ENCODE measurements at regions not wholly inside any gene's neighbourhood (a gene's known extent, or its start where the extent isn't known, plus 50 kb on each side); places are given as distances from the start of the nearest gene placed in this dataset.
"Not testable (repeated sequence)": the region's sequence is repeated elsewhere in the genome, so short reads cannot be mapped to it uniquely, and the experiment has no call there.

DNA sequence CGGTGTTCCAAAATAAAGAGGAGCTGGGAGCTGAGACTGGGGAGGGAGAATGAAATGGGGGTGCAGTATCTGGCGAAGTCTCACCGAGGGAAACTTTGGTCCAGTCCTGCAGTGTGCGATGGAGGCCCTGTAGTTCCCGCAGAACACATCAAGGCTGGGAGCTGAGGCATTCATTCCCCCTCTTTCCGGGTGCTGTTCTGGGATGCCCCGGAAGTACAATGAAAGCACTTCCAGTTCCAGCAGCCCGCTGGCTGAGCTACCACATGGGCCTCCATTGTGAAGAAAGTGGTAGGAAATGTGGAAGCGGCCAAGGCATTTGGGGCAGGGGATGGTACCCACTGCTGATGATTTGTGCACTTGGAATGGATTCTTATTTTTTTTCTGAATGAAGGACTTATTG lies 560.7 kb downstream of the GLRX3 start:
- DNase-seq, result no peak

- DNase-seq, result no peak
These were observed 571.3 kb downstream of the GLRX3 start for GRCh38 chr10:130707389-130707979.

DNA sequence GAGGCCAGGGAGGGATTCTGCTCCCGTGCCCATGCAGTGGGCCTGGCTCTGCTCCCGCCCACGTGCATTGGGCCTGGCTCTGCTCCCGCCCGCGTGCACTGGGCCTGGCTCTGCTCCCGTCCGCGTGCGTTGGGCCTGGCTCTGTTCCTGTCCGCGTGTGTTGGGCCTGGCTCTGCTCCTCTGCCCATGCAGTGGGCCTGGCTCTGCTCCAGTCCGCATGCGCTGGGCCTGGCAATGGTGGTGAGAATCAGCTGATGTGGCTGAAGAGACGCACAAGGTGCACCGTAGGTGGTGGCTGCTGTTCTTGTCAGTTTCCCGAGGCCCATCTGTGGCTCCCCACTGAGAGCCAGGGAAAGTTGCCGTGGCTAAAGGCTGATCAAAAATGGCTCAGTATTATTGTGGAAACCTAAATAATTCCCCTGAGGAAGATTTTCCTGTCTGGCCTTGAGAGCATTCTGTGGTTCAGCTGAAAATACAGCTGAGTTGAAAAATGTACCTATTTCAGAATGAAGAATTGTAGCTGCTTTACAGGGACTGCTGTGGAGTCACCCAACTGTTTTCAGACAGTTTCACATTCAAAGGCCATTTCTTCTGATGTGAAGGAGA lies 572.4 kb downstream of the GLRX3 start:
- no peak for DNase-seq

GRCh38 chr10:130709415-130709814 lies 573.2 kb downstream of the GLRX3 start:
- no peak for DNase-seq

DNA sequence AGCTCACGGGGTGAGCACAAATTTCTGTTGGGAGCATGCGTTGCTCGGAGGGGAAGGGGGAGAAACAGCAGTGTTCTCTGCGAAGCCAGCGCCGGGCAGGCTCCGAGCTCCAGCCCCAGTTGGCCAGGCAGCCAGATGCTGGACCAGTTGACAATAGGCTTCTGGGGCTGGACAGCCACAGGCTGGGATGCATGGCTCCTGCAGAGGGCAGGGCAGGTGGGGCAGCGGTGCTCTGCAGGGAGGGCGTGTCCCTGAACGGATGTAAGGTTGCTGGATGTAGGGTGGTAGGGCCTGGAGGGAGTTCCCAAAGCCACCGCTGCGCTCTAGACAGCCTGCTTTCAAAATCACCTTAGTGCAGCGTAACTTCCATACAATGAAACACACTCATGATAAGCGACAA lies 574.9 kb downstream of the GLRX3 start:
- no peak for DNase-seq

DNA sequence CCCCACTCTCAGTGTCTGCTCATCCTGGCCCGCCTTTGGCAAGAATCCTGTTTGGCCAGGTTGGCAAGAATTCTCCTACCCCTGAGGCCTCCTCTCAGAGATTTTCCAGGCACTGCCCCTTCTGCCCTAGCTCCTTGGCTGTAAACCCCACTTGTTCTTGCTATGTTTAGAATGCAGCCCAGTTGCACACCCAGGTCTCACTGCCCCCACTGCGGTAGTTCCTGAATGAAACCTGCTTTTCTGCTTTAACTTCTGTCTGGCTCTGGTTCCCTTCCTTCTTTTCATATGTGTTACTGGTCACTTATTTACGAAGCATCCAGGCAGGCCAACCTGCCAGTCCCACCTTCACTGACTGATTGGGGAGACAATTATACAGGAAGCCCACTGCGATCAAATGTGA lies 576.9 kb downstream of the GLRX3 start:
- no peak for DNase-seq

- DNase-seq, result no peak
These were observed 577.5 kb downstream of the GLRX3 start for GRCh38 chr10:130713731-130714130.

- no peak for DNase-seq
These were observed 578.7 kb downstream of the GLRX3 start for GRCh38 chr10:130714742-130715467.

- DNase-seq, result no peak
These were observed 579.8 kb downstream of the GLRX3 start for GRCh38 chr10:130715686-130716670.

DNA sequence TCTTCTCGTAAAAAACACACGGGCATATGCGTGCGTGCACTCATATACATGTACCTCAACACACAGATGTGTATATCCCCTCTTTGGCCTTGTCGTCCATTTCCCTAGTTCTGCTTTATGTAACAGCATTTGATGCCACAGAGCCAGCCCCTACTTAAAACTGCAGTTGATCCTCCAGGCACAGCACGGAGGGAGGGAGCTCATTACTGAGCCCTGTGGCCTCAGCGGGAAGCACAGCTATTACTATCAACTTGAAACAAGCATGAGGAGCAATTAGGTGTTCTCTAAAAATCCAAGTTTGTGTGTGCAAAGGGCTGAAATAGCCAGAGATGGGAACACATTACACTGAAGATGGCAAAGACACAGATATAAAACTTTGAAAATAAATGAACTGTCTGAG lies 580.9 kb downstream of the GLRX3 start:
- no peak for DNase-seq

DNA sequence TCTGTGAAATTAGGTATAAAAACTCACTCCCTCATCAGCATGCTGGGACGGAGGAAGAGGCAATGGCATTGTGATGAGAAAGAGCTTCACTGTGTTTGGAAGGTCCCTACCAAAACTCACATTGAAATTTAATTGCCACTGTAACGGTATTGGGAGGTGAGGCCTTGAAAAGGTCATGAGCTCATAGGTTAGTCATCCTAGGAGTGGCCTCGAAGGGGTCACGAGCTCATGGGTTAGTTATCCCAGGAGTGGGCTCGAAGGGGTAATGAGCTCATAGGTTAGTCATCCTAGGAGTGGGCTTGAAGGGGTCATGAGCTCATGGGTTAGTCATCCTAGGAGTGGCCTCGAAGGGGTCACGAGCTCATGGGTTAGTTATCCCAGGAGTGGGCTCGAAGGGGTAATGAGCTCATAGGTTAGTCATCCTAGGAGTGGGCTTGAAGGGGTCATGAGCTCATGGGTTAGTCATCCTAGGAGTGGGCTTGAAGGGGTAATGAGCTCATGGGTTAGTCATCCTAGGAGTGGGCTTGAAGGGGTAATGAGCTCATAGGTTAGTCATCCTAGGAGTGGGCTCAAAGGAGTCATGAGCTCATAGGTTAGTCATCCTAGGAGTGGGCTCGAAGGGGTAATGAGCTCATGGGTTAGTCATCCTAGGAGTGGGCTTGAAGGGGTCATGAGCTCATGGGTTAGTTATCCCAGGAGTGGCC lies 582.7 kb downstream of the GLRX3 start:
- DNase-seq, result not testable (repeated sequence)

DNA sequence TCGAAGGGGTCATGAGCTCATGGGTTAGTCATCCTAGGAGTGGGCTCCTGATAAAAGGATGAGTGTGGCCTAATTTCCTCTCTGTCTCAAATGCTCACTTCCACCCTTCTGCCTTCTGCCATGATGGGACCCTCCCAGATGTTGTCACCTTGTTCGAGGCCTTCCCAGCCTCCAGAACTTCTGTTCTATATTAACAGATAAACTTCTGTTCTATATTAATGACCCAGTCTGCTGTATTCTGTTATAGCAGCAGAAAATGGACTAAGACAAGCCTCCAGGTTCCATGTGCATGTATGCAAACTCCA lies 583.2 kb downstream of the GLRX3 start:
- DNase-seq, result no peak

DNA sequence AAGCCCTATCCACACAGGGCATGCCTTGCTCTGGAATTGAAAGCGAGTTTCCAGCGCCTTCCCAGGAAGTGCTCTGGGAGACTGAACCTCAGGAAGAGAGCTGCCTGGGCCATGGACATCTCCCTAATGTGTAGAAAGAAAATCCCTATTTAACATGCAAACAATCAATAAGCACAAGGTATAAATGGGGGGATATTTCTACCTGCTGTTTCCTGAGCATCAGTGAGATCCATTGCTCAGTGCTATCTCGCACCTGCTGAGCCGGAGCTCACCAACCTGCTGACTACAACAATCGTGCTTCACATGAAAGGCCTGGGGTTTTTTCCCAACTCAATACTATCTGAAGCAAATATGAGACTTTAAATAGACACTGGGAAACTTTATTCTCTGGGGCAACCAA lies 584.0 kb downstream of the GLRX3 start:
- no peak for DNase-seq

GRCh38 chr10:130721971-130722370 lies 585.8 kb downstream of the GLRX3 start:
- no peak for DNase-seq

GRCh38 chr10:130723704-130724103 lies 587.5 kb downstream of the GLRX3 start:
- DNase-seq, result no peak

DNA sequence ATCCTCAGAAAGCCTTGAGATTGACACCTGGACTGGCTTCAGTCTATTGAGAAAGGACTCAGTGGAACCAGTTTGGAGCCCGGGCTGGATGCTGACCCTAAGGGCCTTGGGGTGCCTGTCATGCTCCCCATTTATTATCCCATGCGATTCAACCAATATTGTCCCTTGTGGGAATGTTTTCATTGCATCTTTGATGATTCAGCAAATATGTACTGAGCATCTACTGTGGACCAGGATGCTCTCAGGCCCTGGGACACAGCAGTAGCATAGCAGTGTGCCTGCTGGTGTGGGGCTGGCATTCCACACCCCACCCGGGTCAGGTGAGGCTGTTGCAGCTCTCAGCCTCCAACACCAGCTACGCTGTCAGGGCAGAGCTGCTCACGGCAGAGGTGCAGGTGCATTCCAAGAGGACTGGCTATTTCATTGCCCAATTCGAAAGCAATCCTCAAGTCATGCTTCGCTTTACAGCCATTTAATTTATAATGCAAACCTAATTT lies 586.0 kb downstream of the TCERG1L start:
- DNase-seq, result no peak

GRCh38 chr10:130726996-130727725 lies 584.4 kb downstream of the TCERG1L start:
- no peak for DNase-seq

DNA sequence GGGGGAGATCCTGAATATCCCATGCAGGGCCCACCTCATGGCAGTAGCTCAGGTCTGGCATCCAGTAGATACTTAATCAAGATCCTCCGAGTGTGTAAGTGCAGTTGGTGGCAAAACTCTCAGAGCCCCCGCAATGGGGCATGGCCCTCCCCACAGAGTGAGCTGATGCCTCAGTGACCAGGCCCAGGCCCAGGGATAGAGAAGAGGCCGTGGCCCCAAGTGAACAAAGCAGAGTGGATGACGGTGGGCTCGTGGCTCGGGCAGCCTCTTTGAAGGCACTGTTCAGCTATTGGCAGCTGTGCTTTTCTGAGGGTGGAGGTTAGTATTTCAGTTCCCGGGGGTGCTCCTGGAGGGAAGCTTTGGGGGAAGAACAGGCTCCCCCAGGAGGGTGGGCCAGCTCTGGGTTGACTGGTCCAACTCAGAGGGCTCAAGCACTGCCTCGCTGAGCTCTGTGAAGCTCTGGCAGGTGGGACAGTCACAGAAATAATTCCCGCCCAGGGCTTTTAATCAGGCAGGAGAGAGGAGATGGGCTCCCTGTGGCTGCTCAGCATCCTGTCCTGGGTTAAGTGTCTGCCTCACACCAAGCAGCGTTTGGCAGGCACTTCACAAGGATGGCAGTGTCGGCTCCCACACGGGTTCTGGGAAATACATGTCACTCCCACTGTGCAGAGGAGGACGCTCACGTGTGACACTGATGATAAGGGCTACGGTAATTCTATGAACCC lies 583.6 kb downstream of the TCERG1L start:
- no peak for DNase-seq

GRCh38 chr10:130728531-130729215 lies 582.8 kb downstream of the TCERG1L start:
- no peak for DNase-seq

GRCh38 chr10:130729876-130730275 lies 581.6 kb downstream of the TCERG1L start:
- no peak for DNase-seq

All from hippocampal formation (tissue), 2 donors.